BJ (cell line): ENCODE measurements at regions not wholly inside any gene's neighbourhood (a gene's known extent, or its start where the extent isn't known, plus 50 kb on each side); places are given as distances from the start of the nearest gene placed in this dataset.

Experiments
- CTCF ChIA-PET: fragments of 350-600 bp; formaldehyde crosslinking; extraction: SDS; loops from one replicate; lab custom pipeline; 2021; ENCODE audit warnings: antibody characterized with exemption, inconsistent platforms; lab: Yijun Ruan, JAX
- POLR2A ChIA-PET: fragments of 300-600 bp; sonication (Branson Sonifier 250); formaldehyde crosslinking; extraction: SDS; loops from one replicate; lab custom pipeline; 2021; ENCODE audit warnings: antibody characterized with exemption; lab: Charles Lee
- DNase-seq: peaks from one replicate; pipeline ENCODE4 v3.0.0-alpha.2; 2011; ENCODE audit warnings: low read depth
- H3K27me3 ChIP-seq: 2 replicates; pipeline ENCODE4 v1.6.0; 2011; ENCODE audit warnings: low read length; ENCODE audit not compliant: control insufficient read depth, insufficient read depth
- H3K36me3 ChIP-seq: 2 replicates; pipeline ENCODE4 v1.5.1; 2011; ENCODE audit warnings: low read length; ENCODE audit not compliant: control insufficient read depth, insufficient read depth
- H3K4me3 ChIP-seq: 2 replicates; pipeline ENCODE4 v1.5.1; 2011; ENCODE audit warnings: low read depth, mild to moderate bottlenecking, control low read depth, low read length
- CTCF ChIP-seq: IDR thresholded peaks from 2 replicates; pipeline ENCODE4 v1.5.1; 2011; ENCODE audit warnings: low read depth, mild to moderate bottlenecking, control low read depth, inconsistent platforms, low read length, moderate library complexity; ENCODE audit not compliant: insufficient read depth

GRCh38 chr2:166665991-166666940, 172.2 kb upstream of the SCN7A start:
- Histone ChIP-seq H3K36me3 (no peaks in the 10 kb centered on the region), H3K27me3 (no peaks in the 10 kb centered on the region), H3K4me3 (no peak overlapping the region)
- POLR2A ChIA-PET, result no interaction called here
- TF ChIP-seq CTCF, result no peak
- DNase-seq, result no peak
- CTCF ChIA-PET, result no interaction called here

GRCh38 chr2:166661824-166662223, 167.8 kb upstream of the SCN7A start:
- no peak for TF ChIP-seq CTCF
- no peaks in the 10 kb centered on the region for H3K27me3 ChIP-seq
- ChIA-PET POLR2A (no interaction called here), CTCF (no interaction called here)
- no peak overlapping the region for H3K4me3 ChIP-seq
- no peaks in the 10 kb centered on the region for H3K36me3 ChIP-seq
- DNase-seq, result no peak

- H3K36me3 ChIP-seq, result no peaks in the 10 kb centered on the region
- DNase-seq, result no peak
- H3K27me3 ChIP-seq, result no peaks in the 10 kb centered on the region
- no peak overlapping the region for H3K4me3 ChIP-seq
- POLR2A ChIA-PET, result no interaction called here
- TF ChIP-seq CTCF, result no peak
- CTCF ChIA-PET, result no interaction called here
Measured at GRCh38 chr2:166661391-166661790, 167.3 kb upstream of the SCN7A start.

GRCh38 chr2:166658901-166659300, 164.9 kb upstream of the SCN7A start:
- ChIA-PET CTCF (no interaction called here), POLR2A (no interaction called here)
- H3K4me3 ChIP-seq, result no peak overlapping the region
- no peaks in the 10 kb centered on the region for H3K36me3 ChIP-seq
- no peak for TF ChIP-seq CTCF
- H3K27me3 ChIP-seq, result no peaks in the 10 kb centered on the region
- no peak for DNase-seq

- CTCF ChIA-PET, result no interaction called here
- TF ChIP-seq CTCF, result no peak
- no peak for DNase-seq
- POLR2A ChIA-PET, result no interaction called here
- Histone ChIP-seq H3K4me3 (no peak overlapping the region), H3K27me3 (no peaks in the 10 kb centered on the region), H3K36me3 (no peaks in the 10 kb centered on the region)
Measured at GRCh38 chr2:166653185-166653813, 159.2 kb upstream of the SCN7A start.
